ACC112 (cell line): ENCODE measurements at regions not wholly inside any gene's neighbourhood (a gene's known extent, or its start where the extent isn't known, plus 50 kb on each side); places are given as distances from the start of the nearest gene placed in this dataset.

Experiments
- H2AFZ ChIP-seq: fragments of 200-600 bp; sonication (generic); one replicate; pipeline ENCODE4 v1.6.0; 2017; ENCODE audit warnings: antibody characterized with exemption, low read length; ENCODE audit not compliant: unreplicated experiment
- H3K27ac ChIP-seq: fragments of 200-600 bp; sonication (generic); 2 replicates; pipeline ENCODE4 v1.5.1; 2014; ENCODE audit warnings: low read depth, mild to moderate bottlenecking, antibody characterized with exemption, low read length, moderate library complexity
- H3K27me3 ChIP-seq: fragments of 200-600 bp; sonication (generic); 2 replicates; pipeline ENCODE4 v1.6.1; 2014; ENCODE audit warnings: mild to moderate bottlenecking, antibody characterized with exemption, low read length, moderate library complexity, mixed read lengths; ENCODE audit not compliant: insufficient read depth
- H3K36me3 ChIP-seq: fragments of 200-600 bp; sonication (generic); 2 replicates; pipeline ENCODE4 v1.6.1; 2016; ENCODE audit warnings: mild to moderate bottlenecking, antibody characterized with exemption, low read length, moderate library complexity, mixed read lengths; ENCODE audit not compliant: insufficient read depth
- H3K4me1 ChIP-seq: fragments of 200-600 bp; sonication (generic); one replicate; pipeline ENCODE4 v1.6.1; 2016; ENCODE audit warnings: low read length, mixed read lengths; ENCODE audit not compliant: insufficient read depth, unreplicated experiment, control insufficient read depth
- H3K4me3 ChIP-seq: fragments of 200-600 bp; sonication (generic); 2 replicates; pipeline ENCODE4 v1.5.1; 2014; ENCODE audit warnings: mild to moderate bottlenecking, low read depth, low read length
- H3K79me2 ChIP-seq: fragments of 200-600 bp; sonication (generic); one replicate; pipeline ENCODE4 v1.6.0; 2016; ENCODE audit warnings: low read length; ENCODE audit not compliant: control insufficient read depth, unreplicated experiment, insufficient read depth

GRCh38 chr14:62168564-62169155, 406.4 kb downstream of the SNAPC1 start:
- no peak overlapping the region for H3K4me3 ChIP-seq
- H3K4me1 ChIP-seq: no peaks in the 10 kb centered on the region
- no peak overlapping the region for H3K27ac ChIP-seq
- no peak overlapping the region for H2AFZ ChIP-seq
- no peaks in the 10 kb centered on the region for H3K36me3 ChIP-seq
- H3K79me2 ChIP-seq: no peaks in the 10 kb centered on the region
- peaks cover 76% of the 10 kb centered on the region for H3K27me3 ChIP-seq

- Histone ChIP-seq H3K27me3 (peaks cover 37% of the 10 kb centered on the region), H3K4me1 (no peaks in the 10 kb centered on the region), H3K79me2 (no peaks in the 10 kb centered on the region), H2AFZ (no peak overlapping the region), H3K36me3 (no peaks in the 10 kb centered on the region), H3K4me3 (no peak overlapping the region), H3K27ac (no peak overlapping the region)
These were observed 417.3 kb downstream of the SNAPC1 start for GRCh38 chr14:62179367-62180018.

GRCh38 chr14:62181591-62181990, 419.4 kb downstream of the SNAPC1 start:
- Histone ChIP-seq H3K27me3 (peaks cover 42% of the 10 kb centered on the region), H3K79me2 (no peaks in the 10 kb centered on the region), H2AFZ (no peak overlapping the region), H3K4me1 (no peaks in the 10 kb centered on the region), H3K4me3 (no peak overlapping the region), H3K27ac (no peak overlapping the region), H3K36me3 (no peaks in the 10 kb centered on the region)

- H3K36me3 ChIP-seq: no peaks in the 10 kb centered on the region
- H3K4me1 ChIP-seq: no peaks in the 10 kb centered on the region
- H3K4me3 ChIP-seq: no peak overlapping the region
- H3K27me3 ChIP-seq: peaks cover 68% of the 10 kb centered on the region
- no peaks in the 10 kb centered on the region for H3K79me2 ChIP-seq
- H2AFZ ChIP-seq: no peak overlapping the region
- no peak overlapping the region for H3K27ac ChIP-seq
These were observed 422.9 kb downstream of the SNAPC1 start for GRCh38 chr14:62185078-62185477.

- Histone ChIP-seq H3K27ac (no peak overlapping the region), H3K4me1 (no peaks in the 10 kb centered on the region), H3K79me2 (no peaks in the 10 kb centered on the region), H3K36me3 (no peaks in the 10 kb centered on the region), H3K4me3 (no peak overlapping the region), H3K27me3 (peaks cover 81% of the 10 kb centered on the region), H2AFZ (no peak overlapping the region)
These were observed 425.0 kb downstream of the SNAPC1 start for GRCh38 chr14:62187265-62187664.

GRCh38 chr14:62189698-62190097, 427.5 kb downstream of the SNAPC1 start:
- Histone ChIP-seq H3K36me3 (no peaks in the 10 kb centered on the region), H3K79me2 (no peaks in the 10 kb centered on the region), H3K4me3 (no peak overlapping the region), H3K4me1 (no peaks in the 10 kb centered on the region), H2AFZ (no peak overlapping the region), H3K27me3 (peaks cover 66% of the 10 kb centered on the region), H3K27ac (no peak overlapping the region)

GRCh38 chr14:62206456-62206855, 444.2 kb downstream of the SNAPC1 start:
- no peaks in the 10 kb centered on the region for H3K79me2 ChIP-seq
- no peaks in the 10 kb centered on the region for H3K36me3 ChIP-seq

GRCh38 chr14:62209287-62209899, 447.2 kb downstream of the SNAPC1 start:
- peak overlapping the region; percentile 65 for H3K27ac ChIP-seq
- H2AFZ ChIP-seq: peak overlapping the region; percentile 11
- H3K36me3 ChIP-seq: no peaks in the 10 kb centered on the region
- H3K27me3 ChIP-seq: no peaks in the 10 kb centered on the region
- no peaks in the 10 kb centered on the region for H3K79me2 ChIP-seq
- H3K4me1 ChIP-seq: peaks cover 18% of the 10 kb centered on the region
- no peak overlapping the region for H3K4me3 ChIP-seq

More at GRCh38 chr14:62206456-62206855, 444.2 kb downstream of the SNAPC1 start:
- H3K27ac ChIP-seq: no peak overlapping the region
- H3K27me3 ChIP-seq: no peaks in the 10 kb centered on the region
- H3K4me1 ChIP-seq: peaks cover 18% of the 10 kb centered on the region
- no peak overlapping the region for H3K4me3 ChIP-seq
- H2AFZ ChIP-seq: no peak overlapping the region

- no peaks in the 10 kb centered on the region for H3K36me3 ChIP-seq
- no peak overlapping the region for H3K4me3 ChIP-seq
- no peak overlapping the region for H3K27ac ChIP-seq
- no peaks in the 10 kb centered on the region for H3K79me2 ChIP-seq
- no peak overlapping the region for H2AFZ ChIP-seq
- H3K4me1 ChIP-seq: peaks cover 18% of the 10 kb centered on the region
- H3K27me3 ChIP-seq: peaks cover 6% of the 10 kb centered on the region; the same call in 1 of the 2 replicates
These were observed 451.3 kb downstream of the SNAPC1 start for GRCh38 chr14:62213516-62213915.

GRCh38 chr14:62216121-62216520, 453.9 kb downstream of the SNAPC1 start:
- no peak overlapping the region for H2AFZ ChIP-seq

GRCh38 chr14:62234849-62235248, 472.6 kb downstream of the SNAPC1 start:
- H3K4me3 ChIP-seq: no peak overlapping the region
- H3K27ac ChIP-seq: no peak overlapping the region
- peaks cover 2% of the 10 kb centered on the region; the same call in 1 of the 2 replicates for H3K27me3 ChIP-seq
- no peak overlapping the region for H2AFZ ChIP-seq
- no peaks in the 10 kb centered on the region for H3K4me1 ChIP-seq
- H3K36me3 ChIP-seq: no peaks in the 10 kb centered on the region
- no peaks in the 10 kb centered on the region for H3K79me2 ChIP-seq

More at GRCh38 chr14:62216121-62216520, 453.9 kb downstream of the SNAPC1 start:
- Histone ChIP-seq H3K36me3 (no peaks in the 10 kb centered on the region), H3K79me2 (no peaks in the 10 kb centered on the region), H3K4me1 (no peaks in the 10 kb centered on the region), H3K4me3 (no peak overlapping the region), H3K27ac (no peak overlapping the region), H3K27me3 (peaks cover 6% of the 10 kb centered on the region)
